ENCODE measurements at regions not wholly inside any gene's neighbourhood (a gene's known extent, or its start where the extent isn't known, plus 50 kb on each side); places are given as distances from the start of the nearest gene placed in this dataset.

DNA sequence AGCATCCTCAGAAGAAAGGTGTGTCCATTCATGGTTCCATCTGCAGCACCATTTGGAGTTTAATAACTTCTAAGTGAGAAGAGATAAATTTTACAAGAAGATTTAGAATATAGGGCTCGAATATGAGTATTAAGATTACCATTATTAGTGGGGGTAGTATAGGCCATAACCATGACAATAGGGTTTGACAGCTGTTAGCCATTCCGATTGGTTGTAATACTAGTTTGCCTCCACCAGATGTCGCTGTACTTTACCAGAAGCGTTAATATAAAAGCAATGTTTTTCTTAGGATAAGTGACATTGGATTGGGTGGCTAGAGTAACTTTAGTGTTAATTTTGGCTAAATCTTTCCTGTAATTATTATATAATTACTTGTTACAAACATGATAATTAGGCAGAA is 107.5 kb upstream of the SRD5A2 start:
- TF ChIP-seq TARDBP (IDR thresholded peaks at IDR 0.05): no peak
- no peak for TF ChIP-seq HDGF (IDR thresholded peaks at IDR 0.05; ENCODE audit: borderline replicate concordance)
- TF ChIP-seq ELF4 (IDR thresholded peaks at IDR 0.05): no peak
- TF ChIP-seq BHLHE40 (IDR thresholded peaks at IDR 0.05; ENCODE audit: borderline replicate concordance): no peak
- TF ChIP-seq, protein P1, sequence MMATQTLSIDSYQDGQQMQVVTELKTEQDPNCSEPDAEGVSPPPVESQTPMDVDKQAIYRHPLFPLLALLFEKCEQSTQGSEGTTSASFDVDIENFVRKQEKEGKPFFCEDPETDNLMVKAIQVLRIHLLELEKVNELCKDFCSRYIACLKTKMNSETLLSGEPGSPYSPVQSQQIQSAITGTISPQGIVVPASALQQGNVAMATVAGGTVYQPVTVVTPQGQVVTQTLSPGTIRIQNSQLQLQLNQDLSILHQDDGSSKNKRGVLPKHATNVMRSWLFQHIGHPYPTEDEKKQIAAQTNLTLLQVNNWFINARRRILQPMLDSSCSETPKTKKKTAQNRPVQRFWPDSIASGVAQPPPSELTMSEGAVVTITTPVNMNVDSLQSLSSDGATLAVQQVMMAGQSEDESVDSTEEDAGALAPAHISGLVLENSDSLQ (IDR thresholded peaks at IDR 0.05): no peak
- TF ChIP-seq SP1 (IDR thresholded peaks at IDR 0.05): no peak
- TF ChIP-seq L3MBTL2 (conservative IDR thresholded peaks at IDR 0.05): no peak
- no peak for TF ChIP-seq FOXK2 (IDR thresholded peaks at IDR 0.05)
- TF ChIP-seq SUZ12 (IDR thresholded peaks at IDR 0.05): no peak
- no peak for TF ChIP-seq ZNF384 (IDR thresholded peaks at IDR 0.05)
- no peak for TF ChIP-seq LEF1 (IDR thresholded peaks at IDR 0.05; ENCODE audit: borderline replicate concordance)
- TF ChIP-seq NFRKB (IDR thresholded peaks at IDR 0.05): no peak

Measured in HEK293T (cell line).